HepG2 (cell line): ENCODE measurements at regions not wholly inside any gene's neighbourhood (a gene's known extent, or its start where the extent isn't known, plus 50 kb on each side); places are given as distances from the start of the nearest gene placed in this dataset.

ENCODE experiments used
- ATAC-seq: fragments of 200-7000 bp; cut with Tn5 transposase; 3 replicates; pipeline ENCODE4 v1.9.1; 2020; ENCODE audit warnings: mild to moderate bottlenecking, moderate library complexity
- BruUV-seq: library from RNA; stranded (reverse); fragments of 400-500 nt; replicated peaks from 2 replicates; lab custom pipeline; 2021; lab: Mats Ljungman, UMichigan
- CTCF ChIA-PET: fragments of 300-600 bp; formaldehyde crosslinking; extraction: SDS; loops from one replicate; lab custom pipeline; 2021; ENCODE audit warnings: low total read pairs, inconsistent platforms, low intra/inter-chr PET ratio; lab: Yijun Ruan, JAX
- POLR2A ChIA-PET: fragments of 350-600 bp; sonication (Branson Sonifier 250); formaldehyde crosslinking; loops from one replicate; lab custom pipeline; 2020; ENCODE audit warnings: antibody characterized with exemption, inconsistent platforms; lab: Yijun Ruan, JAX
- DNase-seq: peaks from one replicate; pipeline ENCODE4 v3.0.0-alpha.2; 2015; ENCODE audit warnings: low spot score
- FAIRE-seq: peaks from 3 replicates; lab custom pipeline; 2011; peaks lifted over from hg19 to GRCh38; lab: Jason Lieb, UNC
- H2AFZ ChIP-seq: one replicate; pipeline ENCODE4 v1.6.1; 2011; ENCODE audit warnings: low read length, inconsistent platforms
- H3K27ac ChIP-seq: fragments of 300-600 bp; 3 replicates; pipeline ENCODE4 v1.8.0; 2011; ENCODE audit warnings: mixed run types, mild to moderate bottlenecking, mixed read lengths, low read length, inconsistent platforms; ENCODE audit not compliant: insufficient read depth; ENCODE audit errors: extremely low read length
- H3K27me3 ChIP-seq, 2 experiments: fragments of 200-600 bp in 1 of 2; 2 replicates in 1 of 2; 3 replicates in 1 of 2; pipeline versions ENCODE4 v1.6.0 to v1.8.0; 2011; ENCODE audit warnings: low read length in 2 of 2, mild to moderate bottlenecking in 2 of 2, moderate library complexity in 2 of 2, inconsistent platforms in 1 of 2; ENCODE audit not compliant: insufficient read depth in 2 of 2, control insufficient read depth in 1 of 2
- H3K36me3 ChIP-seq, 2 experiments: fragments of 200-600 bp in 1 of 2; replicated peaks in 1 of 2; 2 replicates in 1 of 2; 3 replicates in 1 of 2; pipeline versions ENCODE4 v1.5.1 to v1.8.0; 2011; ENCODE audit warnings: low read length in 2 of 2, inconsistent platforms in 1 of 2; ENCODE audit not compliant: insufficient read depth in 2 of 2, control insufficient read depth in 1 of 2
- H3K4me1 ChIP-seq: 2 replicates; pipeline ENCODE4 v1.5.1; 2012; ENCODE audit warnings: low read length, inconsistent platforms; ENCODE audit not compliant: insufficient read depth
- H3K4me2 ChIP-seq: 2 replicates; pipeline ENCODE4 v1.6.0; 2011; ENCODE audit warnings: low read depth, low read length, inconsistent platforms
- H3K4me3 ChIP-seq, 3 experiments: fragments of 200-600 bp in 1 of 3; sonication (generic), shearing (Covaris generic) in 1 of 3; replicated peaks in 1 of 3; 2 replicates each; pipeline ENCODE4 v1.5.1; 2011 to 2016; ENCODE audit warnings: low read length in 3 of 3, inconsistent platforms in 2 of 3, low read depth in 2 of 3, mild to moderate bottlenecking in 2 of 3, control low read depth in 1 of 3, mixed read lengths in 1 of 3; ENCODE audit not compliant: insufficient read depth in 1 of 3
- H3K79me2 ChIP-seq: one replicate; pipeline ENCODE4 v1.6.1; 2011; ENCODE audit warnings: low read length, inconsistent platforms; ENCODE audit not compliant: insufficient read depth
- H3K9ac ChIP-seq: 2 replicates; pipeline ENCODE4 v1.6.0; 2011; ENCODE audit warnings: mild to moderate bottlenecking, low read depth, low read length, inconsistent platforms; ENCODE audit not compliant: insufficient read depth
- H3K9me3 ChIP-seq: 2 replicates; pipeline ENCODE4 v1.5.1; 2012; ENCODE audit warnings: mild to moderate bottlenecking, low read length
- H4K20me1 ChIP-seq: 2 replicates; pipeline ENCODE4 v1.6.0; 2011; ENCODE audit warnings: inconsistent platforms, mild to moderate bottlenecking, low read length, moderate library complexity; ENCODE audit not compliant: insufficient read depth
- KDM1A ChIP-seq: IDR thresholded peaks from 2 replicates; pipeline ENCODE4 v1.6.1; 2016; ENCODE audit warnings: missing compliant biosample characterization
- ZNF749 ChIP-seq: sonication (generic); formaldehyde crosslinking; IDR thresholded peaks from 2 replicates; pipeline ENCODE4 v1.8.0; 2022; ENCODE audit warnings: mild to moderate bottlenecking, missing genetic modification reagents, moderate library complexity, borderline replicate concordance
- WGBS: methylation state at CpG from one replicate; pipeline ENCODE4 v1.1.6; 2017; ENCODE audit warnings: low lambda C conversion rate; 5-methylcytosine and 5-hydroxymethylcytosine counted together
- in situ Hi-C: cut with HindIII; loops from 2 replicates; pipeline ENCODE4 v1.10.0; 2017; ENCODE audit warnings: low pct_unique_long_range_greater_than_20kb; ENCODE audit not compliant: extremely low pct_ligation_motif_present
- intact Hi-C: fragments of 100-400 bp; cut with micrococcal nuclease; formaldehyde crosslinking; loops from one replicate; pipeline ENCODE4 v1.10.0; 2022; ENCODE audit not compliant: unreplicated experiment
- TF ChIP-seq, protein P1 (sequence below): sonication (generic); formaldehyde crosslinking; IDR thresholded peaks from 2 replicates; pipeline ENCODE4 v1.4.0; 2020; ENCODE audit warnings: low read depth, mild to moderate bottlenecking, missing genetic modification reagents
- TF ChIP-seq, protein P2 (sequence below): sonication (generic); formaldehyde crosslinking; IDR thresholded peaks from 2 replicates; pipeline ENCODE4 v1.9.0; 2021; ENCODE audit warnings: missing genetic modification reagents, borderline replicate concordance
- TF ChIP-seq, protein P3 (sequence below): sonication (generic); formaldehyde crosslinking; IDR thresholded peaks from 2 replicates; pipeline ENCODE4 v1.5.0; 2020; ENCODE audit warnings: missing genetic modification reagents

DNA sequence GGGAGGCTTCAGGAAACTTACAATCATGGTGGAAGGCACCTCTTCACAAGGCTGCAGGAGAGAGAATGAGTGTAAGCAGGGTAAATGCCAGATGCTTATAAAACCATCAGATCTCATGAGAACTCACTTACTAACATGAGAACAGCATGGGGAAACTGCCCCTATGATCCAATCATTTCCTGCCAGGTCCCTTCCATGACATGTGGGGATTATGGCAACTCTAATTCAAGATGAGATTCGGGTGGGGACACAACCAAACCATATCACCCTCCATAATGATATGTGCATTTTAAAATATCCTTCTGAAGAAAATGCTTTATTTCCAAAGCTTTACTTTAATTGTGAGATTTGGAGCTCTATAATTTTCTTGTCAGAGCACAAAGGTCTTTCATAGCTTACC lies 154.1 kb upstream of the CENPW start:
- intact Hi-C loops (loop anchor here (5.0 kb wide), 1 partner anchor 152 kb away; no protein-coding TSS in a partner anchor), in situ Hi-C loops (no loop called here)
- ATAC-seq (no peak), FAIRE-seq (no peak), DNase-seq (no peak)
- TF ChIP-seq KDM1A (CRISPR knock-in tag) (no peak), ZNF749 (CRISPR knock-in tag) (no peak)
- TF ChIP-seq, protein P1, sequence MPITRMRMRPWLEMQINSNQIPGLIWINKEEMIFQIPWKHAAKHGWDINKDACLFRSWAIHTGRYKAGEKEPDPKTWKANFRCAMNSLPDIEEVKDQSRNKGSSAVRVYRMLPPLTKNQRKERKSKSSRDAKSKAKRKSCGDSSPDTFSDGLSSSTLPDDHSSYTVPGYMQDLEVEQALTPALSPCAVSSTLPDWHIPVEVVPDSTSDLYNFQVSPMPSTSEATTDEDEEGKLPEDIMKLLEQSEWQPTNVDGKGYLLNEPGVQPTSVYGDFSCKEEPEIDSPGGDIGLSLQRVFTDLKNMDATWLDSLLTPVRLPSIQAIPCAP = no peak
- TF ChIP-seq, protein P2, sequence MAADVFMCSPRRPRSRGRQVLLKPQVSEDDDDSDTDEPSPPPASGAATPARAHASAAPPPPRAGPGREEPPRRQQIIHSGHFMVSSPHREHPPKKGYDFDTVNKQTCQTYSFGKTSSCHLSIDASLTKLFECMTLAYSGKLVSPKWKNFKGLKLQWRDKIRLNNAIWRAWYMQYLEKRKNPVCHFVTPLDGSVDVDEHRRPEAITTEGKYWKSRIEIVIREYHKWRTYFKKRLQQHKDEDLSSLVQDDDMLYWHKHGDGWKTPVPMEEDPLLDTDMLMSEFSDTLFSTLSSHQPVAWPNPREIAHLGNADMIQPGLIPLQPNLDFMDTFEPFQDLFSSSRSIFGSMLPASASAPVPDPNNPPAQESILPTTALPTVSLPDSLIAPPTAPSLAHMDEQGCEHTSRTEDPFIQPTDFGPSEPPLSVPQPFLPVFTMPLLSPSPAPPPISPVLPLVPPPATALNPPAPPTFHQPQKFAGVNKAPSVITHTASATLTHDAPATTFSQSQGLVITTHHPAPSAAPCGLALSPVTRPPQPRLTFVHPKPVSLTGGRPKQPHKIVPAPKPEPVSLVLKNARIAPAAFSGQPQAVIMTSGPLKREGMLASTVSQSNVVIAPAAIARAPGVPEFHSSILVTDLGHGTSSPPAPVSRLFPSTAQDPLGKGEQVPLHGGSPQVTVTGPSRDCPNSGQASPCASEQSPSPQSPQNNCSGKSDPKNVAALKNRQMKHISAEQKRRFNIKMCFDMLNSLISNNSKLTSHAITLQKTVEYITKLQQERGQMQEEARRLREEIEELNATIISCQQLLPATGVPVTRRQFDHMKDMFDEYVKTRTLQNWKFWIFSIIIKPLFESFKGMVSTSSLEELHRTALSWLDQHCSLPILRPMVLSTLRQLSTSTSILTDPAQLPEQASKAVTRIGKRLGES (CRISPR knock-in tag) = no peak
- TF ChIP-seq, protein P3, sequence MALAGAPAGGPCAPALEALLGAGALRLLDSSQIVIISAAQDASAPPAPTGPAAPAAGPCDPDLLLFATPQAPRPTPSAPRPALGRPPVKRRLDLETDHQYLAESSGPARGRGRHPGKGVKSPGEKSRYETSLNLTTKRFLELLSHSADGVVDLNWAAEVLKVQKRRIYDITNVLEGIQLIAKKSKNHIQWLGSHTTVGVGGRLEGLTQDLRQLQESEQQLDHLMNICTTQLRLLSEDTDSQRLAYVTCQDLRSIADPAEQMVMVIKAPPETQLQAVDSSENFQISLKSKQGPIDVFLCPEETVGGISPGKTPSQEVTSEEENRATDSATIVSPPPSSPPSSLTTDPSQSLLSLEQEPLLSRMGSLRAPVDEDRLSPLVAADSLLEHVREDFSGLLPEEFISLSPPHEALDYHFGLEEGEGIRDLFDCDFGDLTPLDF = no peak
- no peak overlapping the region for H3K27ac ChIP-seq
- no peak overlapping the region for H2AFZ ChIP-seq
- no peaks in the 10 kb centered on the region for H4K20me1 ChIP-seq
- H3K27me3 ChIP-seq = no peaks in the 10 kb centered on the region
- no peak overlapping the region for H3K4me2 ChIP-seq
- no TSS peak for BruUV-seq
- H3K9me3 ChIP-seq = no peaks in the 10 kb centered on the region
- H3K4me1 ChIP-seq = peaks cover 25% of the 10 kb centered on the region
- CTCF ChIA-PET = no interaction called here
- no peak overlapping the region for H3K9ac ChIP-seq
- no peaks in the 10 kb centered on the region for H3K79me2 ChIP-seq
- 100% methylated on average over 1 of the region's 1 CpG for WGBS
- peaks cover 1 to 3% of the 10 kb centered on the region in 2 experiments; a peak in 1 of 5 replicates for H3K36me3 ChIP-seq
- POLR2A ChIA-PET = no interaction called here
- H3K4me3 ChIP-seq = no peak overlapping the region
